HG02970 (cell line): ENCODE measurements at regions not wholly inside any gene's neighbourhood (a gene's known extent, or its start where the extent isn't known, plus 50 kb on each side); places are given as distances from the start of the nearest gene placed in this dataset.

ENCODE experiments used
- ATAC-seq: cut with Tn5 transposase; IDR thresholded peaks from one replicate; pipeline ENCODE4 v1.9.1; 2021; ENCODE audit warnings: mild to moderate bottlenecking, moderate library complexity, moderate number of reproducible peaks; ENCODE audit not compliant: unreplicated experiment, low FRiP score

GRCh38 chr14:56945291-56945690 lies 135.0 kb upstream of the OTX2 start:
- no peak for ATAC-seq

GRCh38 chr14:56944397-56944796 lies 134.1 kb upstream of the OTX2 start:
- no peak for ATAC-seq

- no peak for ATAC-seq
Observed at GRCh38 chr14:56933446-56933845, 123.2 kb upstream of the OTX2 start.

GRCh38 chr14:56918849-56919574 lies 108.7 kb upstream of the OTX2 start:
- ATAC-seq, result no peak

- no peak for ATAC-seq
Observed at GRCh38 chr14:56905282-56905681, 95.0 kb upstream of the OTX2 start.

GRCh38 chr14:56903304-56903969 lies 93.2 kb upstream of the OTX2 start:
- no peak for ATAC-seq

GRCh38 chr14:56902385-56902784 lies 92.1 kb upstream of the OTX2 start:
- no peak for ATAC-seq

- ATAC-seq, result no peak
Observed at GRCh38 chr14:56900726-56901125, 90.4 kb upstream of the OTX2 start.

- no peak for ATAC-seq
Observed at GRCh38 chr14:56899829-56900228, 89.5 kb upstream of the OTX2 start.

GRCh38 chr14:56896922-56897321 lies 86.6 kb upstream of the OTX2 start:
- no peak for ATAC-seq

- ATAC-seq, result no peak
Observed at GRCh38 chr14:56896231-56896630, 86.0 kb upstream of the OTX2 start.

GRCh38 chr14:56895154-56895553 lies 84.9 kb upstream of the OTX2 start:
- no peak for ATAC-seq

- no peak for ATAC-seq
Observed at GRCh38 chr14:56894591-56894991, 84.3 kb upstream of the OTX2 start.

GRCh38 chr14:56892959-56893358 lies 82.7 kb upstream of the OTX2 start:
- ATAC-seq, result no peak

- ATAC-seq, result no peak
Observed at GRCh38 chr14:56891226-56891625, 80.9 kb upstream of the OTX2 start.

GRCh38 chr14:56889705-56890104 lies 79.4 kb upstream of the OTX2 start:
- ATAC-seq, result no peak

- no peak for ATAC-seq
Observed at GRCh38 chr14:56888274-56888673, 78.0 kb upstream of the OTX2 start.

GRCh38 chr14:56887216-56887615 lies 76.9 kb upstream of the OTX2 start:
- no peak for ATAC-seq

- ATAC-seq, result no peak
Observed at GRCh38 chr14:56886471-56887062, 76.3 kb upstream of the OTX2 start.

GRCh38 chr14:56885825-56886224 lies 75.5 kb upstream of the OTX2 start:
- no peak for ATAC-seq

- no peak for ATAC-seq
Observed at GRCh38 chr14:56884617-56885016, 74.3 kb upstream of the OTX2 start.

GRCh38 chr14:56881181-56881580 lies 70.9 kb upstream of the OTX2 start:
- ATAC-seq, result no peak
